Keratinocyte (primary cell): ENCODE measurements at regions not wholly inside any gene's neighbourhood (a gene's known extent, or its start where the extent isn't known, plus 50 kb on each side); places are given as distances from the start of the nearest gene placed in this dataset.

Experiments used
- CTCF ChIP-seq, 3 experiments: IDR thresholded peaks in 1 of 3; conservative IDR thresholded peaks in 1 of 3; optimal IDR thresholded peaks in 1 of 3; 2 replicates in 2 of 3; 3 replicates in 1 of 3; pipeline versions ENCODE3 to v1.5.1; 2011; ENCODE audit warnings: low read length in 3 of 3, mild to moderate bottlenecking in 3 of 3, moderate library complexity in 2 of 3, control low read depth in 1 of 3, inconsistent platforms in 1 of 3; ENCODE audit not compliant: insufficient read depth in 2 of 3; ENCODE audit errors: extremely low read depth in 1 of 3
- EZH2 ChIP-seq: IDR thresholded peaks from one replicate; pipeline ENCODE4 v1.6.1; 2012; ENCODE audit warnings: inconsistent platforms, mild to moderate bottlenecking, low read length, moderate library complexity

- TF ChIP-seq CTCF (optimal IDR thresholded peaks at IDR 0.05 in 1 of 3, IDR thresholded peaks at IDR 0.05 in 1 of 3, conservative IDR thresholded peaks at IDR 0.05 in 1 of 3; ENCODE audit: extremely low read depth in 1 of 3, insufficient read depth in 2 of 3, low read length in 3 of 3) = no peak
- TF ChIP-seq EZH2 = no peak
These were observed 54.7 kb upstream of the PGM2 start for GRCh38 chr4:37771771-37772170.
